22Rv1 (cell line): ENCODE measurements at regions not wholly inside any gene's neighbourhood (a gene's known extent, or its start where the extent isn't known, plus 50 kb on each side); places are given as distances from the start of the nearest gene placed in this dataset.

Experiments used
- CTCF ChIP-seq: fragments of 450-650 bp; IDR thresholded peaks from 2 replicates; pipeline ENCODE4 v1.5.1; 2017; ENCODE audit warnings: mild to moderate bottlenecking
- ZFX ChIP-seq: fragments of 450-650 bp; IDR thresholded peaks from 2 replicates; pipeline ENCODE4 v1.6.1; 2017; ENCODE audit warnings: antibody characterized with exemption, borderline replicate concordance

- TF ChIP-seq CTCF: no peak
- TF ChIP-seq ZFX: no peak
Measured at GRCh38 chr20:48568520-48568919, 259.3 kb downstream of the PREX1 start.
